Posterior cingulate gyrus (tissue), 11 donors: ENCODE measurements at regions not wholly inside any gene's neighbourhood (a gene's known extent, or its start where the extent isn't known, plus 50 kb on each side); places are given as distances from the start of the nearest gene placed in this dataset.
A peak's percentile ranks its signal among the peaks of the same experiment; 100 is the strongest.
"Not testable (repeated sequence)": the region's sequence is repeated elsewhere in the genome, so short reads cannot be mapped to it uniquely, and the experiment has no call there.

Experiments
- DNase-seq, 10 donors: peaks; one replicate each; pipeline versions ENCODE4 v3.0.0 to v3.0.0-alpha.2; 2020 to 2021; ENCODE audit warnings: mixed read lengths in 3 of 10
- intact Hi-C: fragments of 100-400 bp; cut with DNase I; formaldehyde crosslinking; loops from one replicate; pipeline ENCODE4 v1.15.1; 2023

- DNase-seq, intact Hi-C loops: not testable (repeated sequence)
These were observed 610.8 kb downstream of the XPNPEP1 start for GRCh38 chr10:109312555-109312954.

GRCh38 chr10:109308971-109309370 is 614.3 kb downstream of the XPNPEP1 start:
- intact Hi-C loops = no loop called here

GRCh38 chr10:109307102-109307501 is 616.2 kb downstream of the XPNPEP1 start:
- intact Hi-C loops, DNase-seq: not testable (repeated sequence)

More at GRCh38 chr10:109308971-109309370, 614.3 kb downstream of the XPNPEP1 start:
- no peak for DNase-seq

GRCh38 chr10:109306698-109307097 is 616.6 kb downstream of the XPNPEP1 start:
- intact Hi-C loops = no loop called here
- no peak for DNase-seq

GRCh38 chr10:109287858-109288257 is 635.5 kb downstream of the XPNPEP1 start:
- no peak for DNase-seq
- intact Hi-C loops = no loop called here

- intact Hi-C loops = no loop called here
- no peak for DNase-seq
These were observed 640.8 kb downstream of the XPNPEP1 start for GRCh38 chr10:109282510-109282909.

GRCh38 chr10:109281347-109281746 is 642.0 kb downstream of the XPNPEP1 start:
- DNase-seq = no peak
- intact Hi-C loops = no loop called here

- no peak for DNase-seq
- intact Hi-C loops = no loop called here
These were observed 642.5 kb downstream of the XPNPEP1 start for GRCh38 chr10:109280837-109281236.

- no peak for DNase-seq
- intact Hi-C loops = no loop called here
These were observed 645.9 kb downstream of the XPNPEP1 start for GRCh38 chr10:109277456-109277855.

- DNase-seq = no peak
- intact Hi-C loops = no loop called here
These were observed 647.4 kb downstream of the XPNPEP1 start for GRCh38 chr10:109275960-109276359.

- DNase-seq = no peak
- intact Hi-C loops = no loop called here
These were observed 648.6 kb downstream of the XPNPEP1 start for GRCh38 chr10:109274681-109275080.

- no peak for DNase-seq
- intact Hi-C loops = no loop called here
These were observed 653.1 kb downstream of the XPNPEP1 start for GRCh38 chr10:109270173-109270572.

- DNase-seq = no peak
- intact Hi-C loops = no loop called here
These were observed 659.3 kb downstream of the XPNPEP1 start for GRCh38 chr10:109264004-109264403.

- intact Hi-C loops = no loop called here
These were observed 662.1 kb downstream of the XPNPEP1 start for GRCh38 chr10:109261231-109261630.

GRCh38 chr10:109259293-109259692 is 664.0 kb downstream of the XPNPEP1 start:
- intact Hi-C loops = no loop called here
- DNase-seq = no peak

More at GRCh38 chr10:109261231-109261630, 662.1 kb downstream of the XPNPEP1 start:
- DNase-seq = peak in 2 of 10 donors; percentile 26 to 54

- intact Hi-C loops = no loop called here
- DNase-seq = no peak
These were observed 670.0 kb downstream of the XPNPEP1 start for GRCh38 chr10:109253306-109253705.

- no peak for DNase-seq
- intact Hi-C loops = no loop called here
These were observed 673.2 kb downstream of the XPNPEP1 start for GRCh38 chr10:109250152-109250551.

GRCh38 chr10:109247814-109248213 is 675.5 kb downstream of the XPNPEP1 start:
- no peak for DNase-seq
- intact Hi-C loops = no loop called here

GRCh38 chr10:109245821-109246220 is 677.5 kb downstream of the XPNPEP1 start:
- intact Hi-C loops = no loop called here
- DNase-seq = no peak

- DNase-seq = no peak
These were observed 683.9 kb downstream of the XPNPEP1 start for GRCh38 chr10:109239371-109239770.

GRCh38 chr10:109237682-109238081 is 685.6 kb downstream of the XPNPEP1 start:
- no peak for DNase-seq
- intact Hi-C loops = no loop called here

More at GRCh38 chr10:109239371-109239770, 683.9 kb downstream of the XPNPEP1 start:
- intact Hi-C loops = no loop called here

GRCh38 chr10:109237050-109237449 is 686.3 kb downstream of the XPNPEP1 start:
- intact Hi-C loops = no loop called here
- no peak for DNase-seq

GRCh38 chr10:109223533-109223932 is 699.8 kb downstream of the XPNPEP1 start:
- DNase-seq, intact Hi-C loops: not testable (repeated sequence)
